HFFc6 (cell line): ENCODE measurements at regions not wholly inside any gene's neighbourhood (a gene's known extent, or its start where the extent isn't known, plus 50 kb on each side); places are given as distances from the start of the nearest gene placed in this dataset.

ENCODE experiments used
- DNase-seq: peaks from one replicate; pipeline ENCODE4 v3.0.0-alpha.2; 2018
- H3K27ac Mint-ChIP-seq: 2 replicates; pipeline ENCODE4 v1.8.0; 2020; ENCODE audit warnings: mild to moderate bottlenecking, mixed read lengths
- H3K27me3 Mint-ChIP-seq: 2 replicates; pipeline ENCODE4 v1.8.0; 2021; ENCODE audit warnings: mild to moderate bottlenecking, moderate library complexity, mixed read lengths; ENCODE audit not compliant: insufficient read depth
- H3K36me3 Mint-ChIP-seq: 2 replicates; pipeline ENCODE4 v1.8.0; 2021; ENCODE audit warnings: low read depth, mixed read lengths
- H3K4me1 Mint-ChIP-seq: 2 replicates; pipeline ENCODE4 v1.8.0; 2020; ENCODE audit warnings: low read depth, mixed read lengths
- H3K4me3 Mint-ChIP-seq: 2 replicates; pipeline ENCODE4 v1.8.0; 2020; ENCODE audit warnings: mild to moderate bottlenecking, moderate library complexity, mixed read lengths
- H3K9me3 Mint-ChIP-seq: 2 replicates; pipeline ENCODE4 v1.8.0; 2020; ENCODE audit warnings: mild to moderate bottlenecking, mixed read lengths
- TF ChIP-seq, protein P1 (sequence below): fragments of 200-600 bp; sonication (generic); IDR thresholded peaks from 2 replicates; pipeline ENCODE4 v1.5.0; 2021; ENCODE audit warnings: antibody characterized with exemption, mild to moderate bottlenecking

DNA sequence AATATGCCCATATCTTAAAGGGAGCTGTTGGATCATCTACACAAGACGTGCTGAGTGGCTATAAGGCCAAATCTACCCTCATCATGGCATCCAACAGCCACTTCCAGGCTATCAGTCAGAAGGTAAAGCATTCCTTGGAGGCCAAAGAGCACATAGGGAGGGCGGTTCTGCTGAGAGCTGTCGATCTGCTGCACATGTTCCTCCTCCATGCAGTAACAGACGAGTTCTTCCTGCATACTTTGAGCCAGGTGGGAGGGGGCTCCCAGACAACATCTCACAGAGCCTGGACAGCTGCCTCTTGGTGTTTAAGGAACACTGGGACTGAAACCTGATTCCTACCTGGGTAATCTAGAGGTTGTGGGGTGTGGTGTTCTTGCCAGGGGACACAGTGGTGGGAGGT is 93.3 kb upstream of the RAI14 start:
- TF ChIP-seq, protein P1, sequence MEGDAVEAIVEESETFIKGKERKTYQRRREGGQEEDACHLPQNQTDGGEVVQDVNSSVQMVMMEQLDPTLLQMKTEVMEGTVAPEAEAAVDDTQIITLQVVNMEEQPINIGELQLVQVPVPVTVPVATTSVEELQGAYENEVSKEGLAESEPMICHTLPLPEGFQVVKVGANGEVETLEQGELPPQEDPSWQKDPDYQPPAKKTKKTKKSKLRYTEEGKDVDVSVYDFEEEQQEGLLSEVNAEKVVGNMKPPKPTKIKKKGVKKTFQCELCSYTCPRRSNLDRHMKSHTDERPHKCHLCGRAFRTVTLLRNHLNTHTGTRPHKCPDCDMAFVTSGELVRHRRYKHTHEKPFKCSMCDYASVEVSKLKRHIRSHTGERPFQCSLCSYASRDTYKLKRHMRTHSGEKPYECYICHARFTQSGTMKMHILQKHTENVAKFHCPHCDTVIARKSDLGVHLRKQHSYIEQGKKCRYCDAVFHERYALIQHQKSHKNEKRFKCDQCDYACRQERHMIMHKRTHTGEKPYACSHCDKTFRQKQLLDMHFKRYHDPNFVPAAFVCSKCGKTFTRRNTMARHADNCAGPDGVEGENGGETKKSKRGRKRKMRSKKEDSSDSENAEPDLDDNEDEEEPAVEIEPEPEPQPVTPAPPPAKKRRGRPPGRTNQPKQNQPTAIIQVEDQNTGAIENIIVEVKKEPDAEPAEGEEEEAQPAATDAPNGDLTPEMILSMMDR = no peak
- Mint-ChIP-seq H3K27me3 (peaks cover 2% of the 10 kb centered on the region), H3K36me3 (no peaks in the 10 kb centered on the region), H3K4me3 (no peak overlapping the region), H3K4me1 (peaks cover 38% of the 10 kb centered on the region), H3K9me3 (no peaks in the 10 kb centered on the region), H3K27ac (no peak overlapping the region)
- no peak for DNase-seq

DNA sequence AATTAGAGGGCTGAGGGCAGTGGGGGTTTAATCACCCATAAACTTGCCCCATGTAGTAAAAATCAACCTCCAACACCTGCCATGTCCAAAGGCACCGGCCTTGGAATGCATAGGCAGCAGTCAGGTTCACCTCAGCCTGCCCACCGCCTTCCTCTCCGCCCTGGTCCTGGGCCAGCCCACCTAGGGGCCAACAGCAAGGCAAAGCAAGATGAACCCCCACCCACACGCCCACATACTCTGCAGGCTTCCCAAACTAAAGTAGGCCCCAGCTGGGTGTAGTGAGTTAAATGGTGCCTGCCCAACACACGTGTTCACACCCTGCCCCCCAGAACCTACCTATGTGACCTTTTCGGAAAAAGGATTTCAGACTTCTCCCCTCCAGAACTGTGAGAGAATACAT is 92.9 kb upstream of the RAI14 start:
- no peak overlapping the region for H3K27ac Mint-ChIP-seq
- H3K9me3 Mint-ChIP-seq = no peaks in the 10 kb centered on the region
- no peaks in the 10 kb centered on the region for H3K36me3 Mint-ChIP-seq
- H3K27me3 Mint-ChIP-seq = peaks cover 2% of the 10 kb centered on the region
- TF ChIP-seq, protein P1 = no peak
- DNase-seq = no peak
- H3K4me1 Mint-ChIP-seq = peaks cover 38% of the 10 kb centered on the region
- H3K4me3 Mint-ChIP-seq = no peak overlapping the region

DNA sequence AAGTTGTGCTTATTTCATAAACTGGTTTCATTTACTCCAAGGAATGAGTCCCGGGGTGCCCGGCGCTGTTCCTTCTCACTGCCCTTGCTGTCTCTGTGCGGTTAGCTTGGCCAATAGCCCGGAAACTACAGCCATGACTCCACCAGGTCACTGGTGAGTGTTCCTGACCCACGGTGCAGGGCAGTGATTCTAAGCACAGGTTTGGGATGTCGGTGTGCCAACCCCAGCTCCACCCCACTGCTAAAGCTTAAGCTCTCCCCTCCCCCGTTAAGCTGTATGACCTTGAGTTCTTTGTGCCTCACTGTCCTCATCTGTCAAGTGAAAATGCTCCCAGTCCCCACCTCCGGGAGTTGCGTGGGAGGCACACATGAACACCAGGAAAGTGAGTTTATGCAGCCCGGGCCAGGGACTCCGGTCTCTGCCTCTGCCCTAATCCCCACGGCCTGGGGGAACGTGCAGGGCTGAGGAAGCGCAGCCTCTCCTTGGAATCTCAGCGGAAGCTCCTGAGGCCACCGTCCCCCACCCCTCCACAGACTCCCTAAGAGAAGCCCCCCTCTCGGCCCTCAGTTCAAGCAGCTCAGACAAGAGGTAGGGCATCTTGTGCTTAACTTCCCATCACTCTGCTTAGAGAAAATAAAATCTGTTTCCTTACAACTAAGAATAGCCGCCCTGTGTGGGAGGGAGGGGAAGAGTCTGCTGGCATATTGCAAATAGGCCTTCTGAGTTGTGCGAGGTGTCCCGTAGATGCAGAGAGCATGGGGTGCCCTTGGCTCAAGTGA is 92.0 kb upstream of the RAI14 start:
- H3K27ac Mint-ChIP-seq = no peak overlapping the region
- TF ChIP-seq, protein P1 = no peak
- H3K4me3 Mint-ChIP-seq = no peak overlapping the region
- peaks cover 38% of the 10 kb centered on the region for H3K4me1 Mint-ChIP-seq
- no peaks in the 10 kb centered on the region for H3K9me3 Mint-ChIP-seq
- H3K36me3 Mint-ChIP-seq = no peaks in the 10 kb centered on the region
- peak; percentile 30 for DNase-seq
- peaks cover 2% of the 10 kb centered on the region for H3K27me3 Mint-ChIP-seq

DNA sequence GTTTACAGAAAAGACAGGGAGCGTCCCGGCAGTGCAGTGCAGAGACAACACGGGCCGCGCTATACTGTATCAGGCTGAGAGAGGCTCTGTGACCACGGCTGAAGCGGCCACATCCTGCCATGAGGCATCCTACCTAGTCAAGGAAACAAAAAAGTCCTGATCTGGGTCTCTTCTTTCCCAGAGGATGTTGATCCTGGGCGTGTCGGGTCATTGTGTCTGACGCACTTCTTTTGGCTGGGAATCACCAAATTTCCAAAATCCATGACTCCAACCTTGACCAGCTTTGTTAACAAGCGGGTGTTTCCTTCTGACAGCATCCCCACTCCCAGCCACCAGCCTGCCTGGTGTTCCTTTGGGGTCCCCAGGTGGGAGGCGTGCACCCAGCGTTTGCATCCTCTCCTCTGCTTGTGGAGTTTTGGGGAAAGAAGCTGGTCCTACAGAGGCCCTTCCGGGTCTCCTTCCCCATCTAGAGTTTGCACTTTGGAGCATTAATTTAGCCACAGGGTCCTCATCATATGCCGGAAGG is 91.4 kb upstream of the RAI14 start:
- H3K27ac Mint-ChIP-seq = no peak overlapping the region
- DNase-seq = no peak
- TF ChIP-seq, protein P1 = no peak
- H3K27me3 Mint-ChIP-seq = peaks cover 2% of the 10 kb centered on the region
- H3K9me3 Mint-ChIP-seq = no peaks in the 10 kb centered on the region
- H3K4me3 Mint-ChIP-seq = no peak overlapping the region
- no peaks in the 10 kb centered on the region; the same call in 1 of the 2 replicates for H3K36me3 Mint-ChIP-seq
- peaks cover 45% of the 10 kb centered on the region for H3K4me1 Mint-ChIP-seq

DNA sequence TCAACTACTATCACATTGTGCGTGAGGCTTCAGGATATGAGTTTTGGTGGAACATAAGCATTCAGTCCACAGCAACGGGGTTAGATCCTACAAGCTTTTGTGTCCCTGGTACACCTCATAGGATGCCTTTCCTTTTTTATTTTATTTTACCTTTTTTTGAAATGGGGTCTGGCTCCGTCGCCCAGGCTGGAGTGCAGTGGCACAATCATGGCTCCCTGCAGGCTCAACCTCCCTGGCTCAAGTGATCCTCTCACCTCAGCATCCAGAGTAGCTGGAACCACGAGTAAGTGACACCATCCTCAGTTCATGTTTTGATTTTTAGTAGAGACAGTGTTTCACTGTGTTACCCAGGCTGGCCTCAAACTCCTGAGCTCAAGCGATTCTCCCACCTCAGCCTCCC is 86.0 kb upstream of the RAI14 start:
- TF ChIP-seq, protein P1 = no peak
- H3K9me3 Mint-ChIP-seq = no peaks in the 10 kb centered on the region
- H3K27ac Mint-ChIP-seq = peak overlapping the region; percentile 95
- no peak for DNase-seq
- no peak overlapping the region for H3K4me3 Mint-ChIP-seq
- no peaks in the 10 kb centered on the region; the same call in 1 of the 2 replicates for H3K36me3 Mint-ChIP-seq
- H3K4me1 Mint-ChIP-seq = peaks cover 50% of the 10 kb centered on the region
- peaks cover 2% of the 10 kb centered on the region for H3K27me3 Mint-ChIP-seq
